DOHH2 (cell line): ENCODE measurements at regions not wholly inside any gene's neighbourhood (a gene's known extent, or its start where the extent isn't known, plus 50 kb on each side); places are given as distances from the start of the nearest gene placed in this dataset.

Source experiments
- CTCF ChIP-seq: fragments of 200-600 bp; sonication (generic); IDR thresholded peaks from one replicate; pipeline ENCODE4 v1.5.1; 2014; ENCODE audit warnings: antibody characterized with exemption, mild to moderate bottlenecking, low read depth, low read length; ENCODE audit not compliant: poor library complexity, severe bottlenecking
- EZH2phosphoT487 ChIP-seq: fragments of 200-600 bp; sonication (generic); IDR thresholded peaks from 2 replicates; pipeline ENCODE4 v1.6.1; 2017; ENCODE audit warnings: borderline replicate concordance, mild to moderate bottlenecking, antibody characterized with exemption, low read length, moderate library complexity, mixed read lengths

DNA sequence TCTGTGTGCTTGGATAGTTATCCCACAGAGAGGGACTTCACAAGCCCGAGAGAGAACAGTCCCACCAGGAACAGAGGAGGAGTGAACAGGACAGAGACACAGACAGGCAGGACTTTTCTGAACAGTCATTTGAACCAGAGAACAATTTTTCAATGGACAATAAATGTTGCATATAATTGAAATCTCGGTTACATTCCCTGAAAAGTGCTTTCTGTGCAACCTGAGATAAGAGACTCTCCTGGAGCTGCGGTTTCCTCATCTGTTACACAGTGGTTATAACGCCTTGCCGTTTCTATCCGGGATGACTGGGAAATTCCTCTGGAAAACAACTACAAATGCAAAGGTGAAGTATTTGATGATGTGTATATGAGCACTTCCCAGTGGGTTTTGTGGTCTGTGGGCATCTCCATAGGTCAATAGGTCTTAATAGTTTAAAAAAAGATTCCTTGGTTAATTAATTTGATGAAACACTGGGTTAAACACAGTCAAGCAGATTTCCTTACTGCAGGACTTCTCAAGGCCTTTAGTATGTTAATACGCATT is 87.2 kb upstream of the HPCAL1 start:
- TF ChIP-seq CTCF: no peak
- TF ChIP-seq EZH2phosphoT487: no peak
